Left colon (tissue), 2 donors: ENCODE measurements at regions not wholly inside any gene's neighbourhood (a gene's known extent, or its start where the extent isn't known, plus 50 kb on each side); places are given as distances from the start of the nearest gene placed in this dataset.
A peak's percentile ranks its signal among the peaks of the same experiment; 100 is the strongest.

Source experiments
- ATAC-seq: fragments of 200-7000 bp; cut with Tn5 transposase; one replicate; pipeline ENCODE4 v1.9.1; 2020; ENCODE audit warnings: mild to moderate bottlenecking, moderate library complexity
- DNase-seq, 2 donors: peaks; one replicate each; pipeline ENCODE4 v3.0.0-alpha.2; 2020
- intact Hi-C, 2 donors: fragments of 100-400 bp; cut with DNase I in 1 of 2; cut with micrococcal nuclease in 1 of 2; formaldehyde crosslinking; loops; one replicate each; pipeline versions ENCODE4 v1.11.2 to v1.14.0; 2022; cut with DNase I, micrococcal nuclease
- donor health status: DM: no; HTN: no; CAD: no.
- donor health status: DM: yes; HTN: yes; CAD: no.

- intact Hi-C loops, result no loop called here
- ATAC-seq, result no peak
Observed at GRCh38 chr9:105858877-105859276, 164.5 kb downstream of the TMEM38B start.

DNA sequence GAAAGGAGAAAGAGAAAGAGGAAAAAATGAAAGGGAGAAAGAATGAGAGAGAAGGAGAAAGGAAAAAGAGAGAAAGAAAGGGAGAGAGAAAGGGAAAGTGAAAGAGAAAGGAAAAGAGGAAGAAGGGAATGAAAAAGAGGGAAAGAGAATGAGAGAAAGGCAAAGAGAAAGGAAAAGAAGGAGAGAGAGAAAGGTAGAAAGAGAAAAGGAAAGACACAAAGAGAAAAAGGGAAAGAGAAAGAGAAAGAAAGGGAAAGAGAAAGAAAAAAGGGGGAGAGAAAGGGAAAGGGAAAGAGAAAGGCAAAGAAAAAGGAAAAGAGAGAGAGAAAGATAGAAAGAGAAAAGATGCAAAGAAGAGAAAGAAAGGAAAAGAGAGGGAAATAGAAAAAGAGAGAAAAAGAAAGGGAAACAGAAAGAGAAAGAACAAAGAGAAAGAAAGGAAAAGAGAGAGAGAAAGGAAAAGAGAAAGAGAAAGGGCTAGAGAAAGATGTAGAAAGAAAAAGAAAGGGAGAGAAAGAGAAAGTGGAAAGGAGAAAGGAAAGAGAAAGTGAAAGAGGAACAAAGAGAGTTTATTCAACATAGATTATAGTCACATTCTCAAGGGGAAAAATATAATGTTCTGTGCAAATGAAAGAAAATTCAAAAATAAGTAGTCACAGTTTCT, 165.2 kb downstream of the TMEM38B start:
- DNase-seq, result no peak
- intact Hi-C loops, result no loop called here
- ATAC-seq, result no peak

More at GRCh38 chr9:105858877-105859276, 164.5 kb downstream of the TMEM38B start:
- no peak for DNase-seq

GRCh38 chr9:105860516-105860915, 166.2 kb downstream of the TMEM38B start:
- intact Hi-C loops, result no loop called here
- ATAC-seq, result no peak
- DNase-seq, result no peak

DNA sequence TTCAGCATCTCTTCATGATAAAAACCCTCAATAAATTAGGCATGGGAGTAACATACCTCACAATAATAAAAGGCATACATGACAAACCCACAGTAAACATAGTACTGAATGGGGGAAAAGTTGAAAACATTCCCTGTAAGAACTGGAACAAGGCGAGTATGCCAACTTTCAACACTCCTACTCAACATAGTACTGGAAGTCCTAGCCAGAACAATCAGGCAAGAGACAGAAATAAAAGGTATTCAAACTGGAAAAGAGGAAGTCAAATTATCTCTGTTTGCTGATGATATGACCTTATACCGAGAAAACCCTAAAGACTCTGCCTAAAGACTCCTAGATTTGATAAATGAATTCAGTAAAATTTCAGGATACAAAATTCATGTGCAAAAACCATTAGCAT, 167.6 kb downstream of the TMEM38B start:
- intact Hi-C loops, result no loop called here
- ATAC-seq (no peak), DNase-seq (no peak)

DNA sequence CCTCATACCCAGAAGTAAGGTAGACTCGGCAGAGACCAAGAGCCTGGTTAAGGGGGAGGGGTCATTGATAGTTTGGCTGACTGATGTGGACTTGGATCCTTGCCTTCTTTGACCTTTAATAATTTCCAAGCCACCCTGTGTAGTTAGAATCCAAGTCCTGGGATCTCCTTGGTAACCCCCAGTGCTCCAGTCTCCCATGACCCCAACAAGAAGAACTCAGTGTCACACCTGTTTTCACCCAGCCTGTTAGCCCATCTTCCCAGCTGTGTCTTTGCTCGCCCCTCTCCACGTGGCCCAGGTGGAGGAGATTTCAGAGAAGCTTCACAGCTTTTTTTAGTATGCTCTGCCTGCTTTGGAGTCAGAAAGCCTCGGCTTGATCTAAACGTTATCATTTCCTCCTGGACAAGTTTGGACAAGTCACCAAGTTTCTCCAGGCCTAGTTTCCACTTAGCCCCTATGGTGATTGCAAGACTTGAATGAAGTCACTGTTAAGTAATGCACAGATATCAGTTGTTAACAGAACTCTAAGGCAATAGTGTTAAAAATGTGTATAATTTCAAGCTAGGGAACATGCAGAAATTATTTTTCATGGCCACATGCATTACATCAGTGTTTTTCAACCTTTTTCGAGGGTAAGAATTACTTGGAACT, 170.0 kb downstream of the TMEM38B start:
- ATAC-seq, result no peak
- no peak for DNase-seq

DNA sequence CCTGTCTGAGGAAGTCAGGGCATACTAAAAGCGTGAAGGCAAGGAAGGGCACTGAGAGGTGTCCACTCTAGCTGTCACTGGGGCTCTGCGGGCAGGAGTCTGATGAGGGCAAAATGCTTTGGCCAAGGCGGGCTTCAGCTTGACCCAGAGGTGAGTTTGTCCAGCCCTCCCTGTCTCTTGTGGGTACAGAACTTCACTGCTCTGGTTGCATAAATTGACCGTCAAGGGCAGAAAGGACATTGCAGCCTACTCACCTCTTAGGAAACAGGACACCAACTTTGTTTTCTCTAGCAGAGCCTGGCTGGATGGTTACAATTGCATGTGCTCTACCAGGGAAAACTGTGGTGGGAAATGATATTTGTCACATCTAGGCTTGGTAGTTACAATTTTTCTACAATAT, 170.9 kb downstream of the TMEM38B start:
- DNase-seq (no peak), ATAC-seq (no peak)
- intact Hi-C loops, result no loop called here

More for the DNA sequence above, 170.0 kb downstream of the TMEM38B start:
- intact Hi-C loops, result no loop called here

GRCh38 chr9:105871540-105871939, 177.2 kb downstream of the TMEM38B start:
- ATAC-seq (no peak), DNase-seq (no peak)
- intact Hi-C loops, result no loop called here

DNA sequence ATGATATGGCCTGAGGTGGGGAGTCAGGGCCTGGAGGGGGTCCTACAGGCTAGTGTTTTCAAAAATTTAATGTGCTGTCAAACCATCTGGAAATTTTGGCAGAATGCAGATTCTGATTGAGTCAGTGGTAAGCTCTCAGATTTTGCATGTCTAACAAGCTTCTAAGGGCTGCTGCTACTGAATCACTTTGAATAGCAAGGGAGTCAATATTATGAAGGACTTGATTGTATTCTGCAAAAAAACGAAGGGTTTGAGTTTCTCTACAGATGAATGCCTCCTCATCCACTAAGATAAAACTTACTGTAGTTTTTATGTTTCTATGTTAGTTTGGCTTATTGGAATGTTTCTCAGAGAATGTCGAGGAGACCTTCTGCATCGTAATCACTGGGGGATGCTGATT, 179.5 kb downstream of the TMEM38B start:
- intact Hi-C loops, result no loop called here
- no peak for DNase-seq

GRCh38 chr9:105877721-105878120, 183.4 kb downstream of the TMEM38B start:
- DNase-seq (no peak), ATAC-seq (no peak)
- intact Hi-C loops, result no loop called here

More for the DNA sequence above, 179.5 kb downstream of the TMEM38B start:
- ATAC-seq, result no peak

DNA sequence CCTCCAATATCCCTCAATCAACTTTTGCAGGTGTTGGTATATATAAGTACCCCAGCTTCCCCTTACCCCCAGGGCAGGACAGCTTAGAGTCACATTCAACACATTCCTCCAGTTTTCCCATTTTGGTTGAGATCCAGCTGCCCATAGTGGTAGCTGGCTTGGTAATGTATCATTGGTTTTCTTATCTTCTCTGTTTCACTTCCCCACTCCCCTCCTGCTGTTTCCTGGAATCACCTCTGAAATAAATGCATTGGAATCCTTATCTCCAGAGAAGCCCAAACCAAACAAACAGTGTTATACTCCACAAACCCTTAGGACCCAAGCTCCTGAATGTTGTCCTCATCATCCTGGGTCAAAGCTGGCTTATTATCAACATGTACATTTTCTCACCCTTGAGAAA, 184.8 kb downstream of the TMEM38B start:
- intact Hi-C loops, result no loop called here
- no peak for DNase-seq
- ATAC-seq, result no peak

GRCh38 chr9:105880517-105880916, 186.2 kb downstream of the TMEM38B start:
- intact Hi-C loops, result no loop called here
- DNase-seq, result no peak
- no peak for ATAC-seq

GRCh38 chr9:105881021-105881420, 186.7 kb downstream of the TMEM38B start:
- intact Hi-C loops, result no loop called here
- DNase-seq (no peak), ATAC-seq (no peak)

GRCh38 chr9:105881654-105882349, 187.5 kb downstream of the TMEM38B start:
- intact Hi-C loops, result no loop called here
- DNase-seq (peak; percentile 39 to 68), ATAC-seq (peak; percentile 64)

GRCh38 chr9:105883847-105884246, 189.5 kb downstream of the TMEM38B start:
- ATAC-seq (no peak), DNase-seq (no peak)
- intact Hi-C loops, result no loop called here

- intact Hi-C loops, result no loop called here
- no peak for DNase-seq
- no peak for ATAC-seq
Observed at GRCh38 chr9:105884416-105884815, 190.1 kb downstream of the TMEM38B start.

GRCh38 chr9:105886136-105886535, 191.8 kb downstream of the TMEM38B start:
- DNase-seq, result no peak
- intact Hi-C loops, result no loop called here
- no peak for ATAC-seq

DNA sequence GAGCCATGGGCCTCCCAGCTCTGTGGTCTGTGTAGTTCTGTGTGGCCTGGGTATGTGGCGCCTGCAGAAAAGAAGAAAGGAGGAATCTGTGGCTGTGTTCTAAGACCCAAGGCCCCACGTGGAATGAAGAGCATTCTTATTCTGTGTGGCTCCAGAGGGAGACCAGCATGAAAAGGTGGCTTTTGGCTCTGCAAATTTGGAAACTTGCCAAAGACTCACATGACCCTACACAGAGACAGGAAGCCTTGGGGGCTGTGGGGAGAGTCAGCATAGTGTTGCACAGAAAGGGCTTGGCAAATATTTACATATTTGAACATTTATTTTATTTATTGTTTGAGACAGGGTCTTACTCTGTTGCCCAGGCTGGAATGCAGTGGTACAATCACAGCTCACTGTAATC, 193.3 kb downstream of the TMEM38B start:
- intact Hi-C loops, result no loop called here
- ATAC-seq (no peak), DNase-seq (no peak)

DNA sequence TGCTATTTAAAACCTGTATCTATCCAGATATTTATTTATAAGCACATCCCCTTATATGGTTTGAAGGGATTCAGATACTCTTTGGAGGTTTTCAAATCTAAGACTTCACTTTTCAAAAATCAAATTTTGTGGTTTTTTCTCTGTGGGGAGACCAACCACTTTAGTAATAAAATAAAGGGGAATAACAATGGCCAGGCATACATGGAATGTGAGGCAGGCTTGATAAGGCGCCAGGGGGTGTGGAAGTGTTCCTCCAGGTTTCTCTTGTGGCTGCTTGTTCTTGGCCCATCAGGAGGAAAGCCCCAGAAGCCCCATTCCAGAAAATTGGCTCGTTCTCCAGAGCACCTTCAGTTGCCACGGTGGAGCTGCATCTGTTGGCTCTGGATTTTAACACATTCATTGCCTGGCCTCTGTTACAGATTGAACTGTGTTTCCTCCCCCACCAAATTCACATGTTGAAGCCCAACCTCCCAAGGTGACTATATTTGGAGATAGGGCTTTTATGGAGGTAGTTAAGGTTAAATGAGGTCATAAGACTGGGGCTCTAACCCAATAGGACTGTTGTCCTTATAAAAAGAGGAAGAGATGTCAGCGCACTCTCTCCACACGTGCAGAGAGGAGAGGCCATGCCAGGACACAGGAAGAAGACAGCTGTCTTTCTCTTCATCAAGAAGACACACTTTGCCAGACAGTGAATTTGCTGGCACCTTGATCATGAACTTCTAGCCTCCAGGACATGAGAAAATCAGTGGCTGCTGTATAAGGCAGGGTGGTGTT, 195.9 kb downstream of the TMEM38B start:
- DNase-seq (no peak), ATAC-seq (no peak)
- intact Hi-C loops, result no loop called here

DNA sequence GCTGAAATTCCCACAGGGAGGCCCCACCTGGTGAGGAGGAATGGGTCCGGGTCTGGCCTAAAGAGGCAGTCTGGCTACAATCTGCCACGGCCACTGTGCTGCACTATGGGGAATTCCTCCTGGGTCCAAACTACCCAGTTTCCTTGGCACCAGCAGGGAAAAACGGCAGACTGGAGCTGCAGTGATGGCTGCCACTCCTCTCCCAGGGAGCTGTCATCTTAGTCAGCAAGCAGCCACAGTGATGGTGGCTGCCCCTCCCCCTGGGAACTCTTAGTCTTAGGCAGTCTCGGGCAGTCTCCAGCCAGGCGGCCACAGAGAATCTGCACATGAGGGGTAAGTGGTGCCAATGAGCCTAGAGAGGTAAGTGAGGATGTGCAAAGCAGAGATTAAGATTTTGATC, 205.8 kb downstream of the TMEM38B start:
- DNase-seq (no peak), ATAC-seq (no peak)
- intact Hi-C loops, result no loop called here
